Astrocyte (in vitro differentiated cells and primary cell): ENCODE measurements at regions not wholly inside any gene's neighbourhood (a gene's known extent, or its start where the extent isn't known, plus 50 kb on each side); places are given as distances from the start of the nearest gene placed in this dataset.
A peak's percentile ranks its signal among the peaks of the same experiment; 100 is the strongest.

Experiments used
- DNase-seq: peaks from one replicate; pipeline ENCODE4 v3.0.0-alpha.2; 2010; ENCODE audit warnings: low read depth
- FAIRE-seq: peaks from 2 replicates; lab custom pipeline; 2011; peaks lifted over from hg19 to GRCh38; lab: Jason Lieb, UNC
- H2AFZ ChIP-seq: 2 replicates; pipeline ENCODE4 v1.6.0; 2012; ENCODE audit warnings: low read depth, low read length, inconsistent platforms
- H3K27ac ChIP-seq: 2 replicates; pipeline ENCODE4 v1.5.1; 2011; ENCODE audit warnings: low read depth, low read length, inconsistent platforms
- H3K27me3 ChIP-seq: 2 replicates; pipeline ENCODE4 v1.6.0; 2011; ENCODE audit warnings: low read length, inconsistent platforms; ENCODE audit not compliant: insufficient read depth
- H3K36me3 ChIP-seq: 2 replicates; pipeline ENCODE4 v1.5.1; 2011; ENCODE audit warnings: low read length, inconsistent platforms; ENCODE audit not compliant: insufficient read depth
- H3K4me1 ChIP-seq: 2 replicates; pipeline ENCODE4 v1.5.1; 2011; ENCODE audit warnings: low read length, inconsistent platforms; ENCODE audit not compliant: insufficient read depth
- H3K4me2 ChIP-seq: 2 replicates; pipeline ENCODE4 v1.6.0; 2012; ENCODE audit warnings: low read length, inconsistent platforms
- H3K4me3 ChIP-seq: 2 replicates; pipeline ENCODE4 v1.5.1; 2011; ENCODE audit warnings: low read depth, mild to moderate bottlenecking, low read length, inconsistent platforms; ENCODE audit not compliant: insufficient read depth
- H3K79me2 ChIP-seq: 2 replicates; pipeline ENCODE4 v1.6.0; 2012; ENCODE audit warnings: mild to moderate bottlenecking, low read length, inconsistent platforms; ENCODE audit not compliant: insufficient read depth
- H3K9ac ChIP-seq: 2 replicates; pipeline ENCODE4 v1.6.0; 2012; ENCODE audit warnings: mild to moderate bottlenecking, low read length, inconsistent platforms
- H3K9me3 ChIP-seq: 2 replicates; pipeline ENCODE4 v1.5.1; 2012; ENCODE audit warnings: low read depth, mild to moderate bottlenecking, low read length, inconsistent platforms; ENCODE audit not compliant: insufficient read depth
- H4K20me1 ChIP-seq: 2 replicates; pipeline ENCODE4 v1.6.0; 2012; ENCODE audit warnings: low read length, inconsistent platforms; ENCODE audit not compliant: insufficient read depth
- H3K27ac Mint-ChIP-seq: one replicate; pipeline ENCODE4 v1.8.0; 2021; ENCODE audit warnings: mild to moderate bottlenecking, mixed read lengths; ENCODE audit not compliant: unreplicated experiment
- H3K27me3 Mint-ChIP-seq: one replicate; pipeline ENCODE4 v1.8.0; 2021; ENCODE audit warnings: low read depth, mixed read lengths; ENCODE audit not compliant: unreplicated experiment
- H3K36me3 Mint-ChIP-seq: one replicate; pipeline ENCODE4 v1.8.0; 2021; ENCODE audit warnings: low read depth, mixed read lengths; ENCODE audit not compliant: unreplicated experiment
- H3K4me1 Mint-ChIP-seq: one replicate; pipeline ENCODE4 v1.8.0; 2021; ENCODE audit warnings: low read depth, mixed read lengths; ENCODE audit not compliant: unreplicated experiment
- H3K4me3 Mint-ChIP-seq: one replicate; pipeline ENCODE4 v1.8.0; 2021; ENCODE audit warnings: mild to moderate bottlenecking, moderate library complexity, mixed read lengths; ENCODE audit not compliant: unreplicated experiment
- H3K9me3 Mint-ChIP-seq: one replicate; pipeline ENCODE4 v1.8.0; 2021; ENCODE audit warnings: mild to moderate bottlenecking, mixed read lengths; ENCODE audit not compliant: unreplicated experiment
- CTCF ChIP-seq: IDR thresholded peaks from 2 replicates; pipeline ENCODE4 v1.5.1; 2011; ENCODE audit warnings: low read depth, mild to moderate bottlenecking, inconsistent platforms, low read length, moderate library complexity; ENCODE audit not compliant: insufficient read depth
- EZH2 ChIP-seq: IDR thresholded peaks from 2 replicates; pipeline ENCODE4 v1.6.1; 2012; ENCODE audit warnings: mild to moderate bottlenecking, low read length, inconsistent platforms; ENCODE audit not compliant: insufficient read depth

GRCh38 chr15:34700891-34701427, 53.8 kb downstream of the GJD2 start:
- no peaks in the 10 kb centered on the region for H3K9me3 Mint-ChIP-seq
- H3K27ac ChIP-seq, result no peak overlapping the region
- H3K79me2 ChIP-seq, result no peaks in the 10 kb centered on the region
- FAIRE-seq, result no peak
- no peak for DNase-seq
- no peak overlapping the region for H3K4me3 ChIP-seq
- peak overlapping the region; percentile 59 for H3K27ac Mint-ChIP-seq
- H3K9me3 ChIP-seq, result no peaks in the 10 kb centered on the region
- peaks cover 14% of the 10 kb centered on the region for H3K27me3 Mint-ChIP-seq
- H3K36me3 ChIP-seq, result no peaks in the 10 kb centered on the region
- no peak overlapping the region for H3K4me3 Mint-ChIP-seq
- no peaks in the 10 kb centered on the region for H3K4me1 Mint-ChIP-seq
- H3K36me3 Mint-ChIP-seq, result no peaks in the 10 kb centered on the region
- H2AFZ ChIP-seq, result no peak overlapping the region
- H3K4me1 ChIP-seq, result no peaks in the 10 kb centered on the region
- TF ChIP-seq EZH2 (no peak), CTCF (no peak)
- H3K27me3 ChIP-seq, result peaks cover 21% of the 10 kb centered on the region
- no peaks in the 10 kb centered on the region for H4K20me1 ChIP-seq
- no peak overlapping the region for H3K9ac ChIP-seq
- H3K4me2 ChIP-seq, result no peak overlapping the region

- Mint-ChIP-seq H3K27ac (no peak overlapping the region), H3K36me3 (no peaks in the 10 kb centered on the region), H3K9me3 (no peaks in the 10 kb centered on the region), H3K4me3 (no peak overlapping the region), H3K4me1 (no peaks in the 10 kb centered on the region), H3K27me3 (peaks cover 8% of the 10 kb centered on the region)
- DNase-seq (no peak), FAIRE-seq (no peak)
- Histone ChIP-seq H3K27me3 (peaks cover 14% of the 10 kb centered on the region), H3K36me3 (no peaks in the 10 kb centered on the region), H3K79me2 (no peaks in the 10 kb centered on the region), H3K9ac (no peak overlapping the region), H4K20me1 (no peaks in the 10 kb centered on the region), H3K4me2 (no peak overlapping the region), H3K4me3 (no peak overlapping the region), H3K27ac (no peak overlapping the region), H3K9me3 (no peaks in the 10 kb centered on the region), H3K4me1 (no peaks in the 10 kb centered on the region), H2AFZ (no peak overlapping the region)
- no peak for TF ChIP-seq CTCF
- TF ChIP-seq EZH2, result no peak
These were observed 54.7 kb downstream of the GJD2 start for GRCh38 chr15:34699968-34700640.

GRCh38 chr15:34696506-34696905, 58.3 kb downstream of the GJD2 start:
- Histone ChIP-seq H3K9ac (no peak overlapping the region), H3K36me3 (no peaks in the 10 kb centered on the region), H3K79me2 (no peaks in the 10 kb centered on the region), H2AFZ (no peak overlapping the region), H3K4me3 (no peak overlapping the region), H3K27me3 (no peaks in the 10 kb centered on the region), H3K9me3 (no peaks in the 10 kb centered on the region), H3K4me1 (no peaks in the 10 kb centered on the region), H4K20me1 (no peaks in the 10 kb centered on the region), H3K4me2 (no peak overlapping the region), H3K27ac (no peak overlapping the region)
- DNase-seq, result no peak
- Mint-ChIP-seq H3K27ac (no peak overlapping the region), H3K9me3 (no peaks in the 10 kb centered on the region), H3K36me3 (peaks cover 2% of the 10 kb centered on the region), H3K27me3 (peaks cover 3% of the 10 kb centered on the region), H3K4me3 (no peak overlapping the region), H3K4me1 (no peaks in the 10 kb centered on the region)
- FAIRE-seq, result no peak
- TF ChIP-seq CTCF (no peak), EZH2 (no peak)
